HG03520 (cell line): ENCODE measurements at regions not wholly inside any gene's neighbourhood (a gene's known extent, or its start where the extent isn't known, plus 50 kb on each side); places are given as distances from the start of the nearest gene placed in this dataset.

Experiments used
- ATAC-seq: cut with Tn5 transposase; IDR thresholded peaks from one replicate; pipeline ENCODE4 v1.9.1; 2021; ENCODE audit warnings: mild to moderate bottlenecking, moderate library complexity; ENCODE audit not compliant: unreplicated experiment

GRCh38 chr5:51449026-51449425, 65.8 kb downstream of the ISL1 start:
- ATAC-seq = no peak

- ATAC-seq = no peak
These were observed 69.3 kb downstream of the ISL1 start for GRCh38 chr5:51452562-51452961.

GRCh38 chr5:51465165-51465564, 81.9 kb downstream of the ISL1 start:
- no peak for ATAC-seq

GRCh38 chr5:51466214-51466613, 83.0 kb downstream of the ISL1 start:
- ATAC-seq = no peak

- no peak for ATAC-seq
These were observed 84.9 kb downstream of the ISL1 start for GRCh38 chr5:51468196-51468595.

GRCh38 chr5:51471630-51472029, 88.4 kb downstream of the ISL1 start:
- ATAC-seq = no peak

GRCh38 chr5:51472472-51472871, 89.2 kb downstream of the ISL1 start:
- ATAC-seq = no peak

- ATAC-seq = no peak
These were observed 92.4 kb downstream of the ISL1 start for GRCh38 chr5:51475628-51476027.

GRCh38 chr5:51476431-51476830, 93.2 kb downstream of the ISL1 start:
- ATAC-seq = no peak

GRCh38 chr5:51479840-51480239, 96.6 kb downstream of the ISL1 start:
- ATAC-seq = peak; percentile 84

- no peak for ATAC-seq
These were observed 101.1 kb downstream of the ISL1 start for GRCh38 chr5:51484326-51484725.

GRCh38 chr5:51486158-51486557, 102.9 kb downstream of the ISL1 start:
- no peak for ATAC-seq

- no peak for ATAC-seq
These were observed 104.7 kb downstream of the ISL1 start for GRCh38 chr5:51487952-51488351.

- ATAC-seq = no peak
These were observed 105.8 kb downstream of the ISL1 start for GRCh38 chr5:51488803-51489642.

- ATAC-seq = no peak
These were observed 111.6 kb downstream of the ISL1 start for GRCh38 chr5:51494821-51495220.

GRCh38 chr5:51495672-51496071, 112.4 kb downstream of the ISL1 start:
- ATAC-seq = no peak

- no peak for ATAC-seq
These were observed 134.6 kb downstream of the ISL1 start for GRCh38 chr5:51517838-51518237.

- ATAC-seq = no peak
These were observed 135.4 kb downstream of the ISL1 start for GRCh38 chr5:51518607-51519006.

- no peak for ATAC-seq
These were observed 138.3 kb downstream of the ISL1 start for GRCh38 chr5:51521583-51521982.

- no peak for ATAC-seq
These were observed 156.0 kb downstream of the ISL1 start for GRCh38 chr5:51539232-51539631.

GRCh38 chr5:51544031-51544785, 161.0 kb downstream of the ISL1 start:
- no peak for ATAC-seq

- ATAC-seq = no peak
These were observed 173.6 kb downstream of the ISL1 start for GRCh38 chr5:51556833-51557232.
